ENCODE measurements at regions not wholly inside any gene's neighbourhood (a gene's known extent, or its start where the extent isn't known, plus 50 kb on each side); places are given as distances from the start of the nearest gene placed in this dataset.

DNA sequence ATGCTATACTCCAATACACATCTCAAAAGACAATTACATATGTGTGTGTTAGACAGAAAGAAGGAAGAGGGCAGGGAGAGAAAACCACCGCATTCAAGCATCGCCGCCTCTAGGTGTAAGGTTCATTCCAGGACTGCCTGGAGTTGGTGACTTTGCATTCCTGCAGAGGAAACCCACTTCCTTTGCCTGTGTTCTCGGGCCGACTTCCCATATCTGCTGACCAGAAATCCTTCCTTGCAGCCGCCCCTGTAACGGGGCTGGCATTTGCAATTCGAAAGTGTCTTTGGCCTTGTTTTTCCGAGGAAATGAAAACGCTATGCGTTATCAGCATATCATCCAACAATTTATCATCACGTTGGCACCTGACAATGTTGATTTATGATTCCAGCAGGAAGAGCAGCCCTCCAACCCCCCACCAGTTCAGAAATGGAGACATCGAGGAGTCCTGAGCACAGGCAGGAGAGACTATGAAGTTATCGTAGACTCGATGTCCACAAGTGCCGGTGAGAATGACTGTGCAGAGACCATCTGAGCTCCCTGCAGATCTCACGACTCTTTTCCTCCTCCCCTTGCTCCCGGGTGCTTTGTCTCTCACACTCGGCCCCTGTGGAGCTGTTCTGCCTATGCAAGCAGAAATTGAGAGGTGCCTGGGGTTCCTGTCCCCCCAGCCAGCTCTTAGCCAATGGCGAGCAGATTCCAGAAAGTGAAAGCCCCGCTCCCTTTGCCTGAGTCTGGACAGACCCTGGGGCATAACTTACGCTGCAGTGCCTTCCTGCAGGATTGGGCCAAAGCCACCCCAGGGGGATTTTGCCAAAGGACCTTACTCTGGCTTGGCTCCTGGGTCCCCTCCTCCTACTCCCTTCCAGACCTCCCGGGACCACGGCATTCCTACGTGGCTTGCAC lies 68.9 kb upstream of the FOXK1 start:
- DNase-seq (ENCODE audit: low spot score): no peak

DNA sequence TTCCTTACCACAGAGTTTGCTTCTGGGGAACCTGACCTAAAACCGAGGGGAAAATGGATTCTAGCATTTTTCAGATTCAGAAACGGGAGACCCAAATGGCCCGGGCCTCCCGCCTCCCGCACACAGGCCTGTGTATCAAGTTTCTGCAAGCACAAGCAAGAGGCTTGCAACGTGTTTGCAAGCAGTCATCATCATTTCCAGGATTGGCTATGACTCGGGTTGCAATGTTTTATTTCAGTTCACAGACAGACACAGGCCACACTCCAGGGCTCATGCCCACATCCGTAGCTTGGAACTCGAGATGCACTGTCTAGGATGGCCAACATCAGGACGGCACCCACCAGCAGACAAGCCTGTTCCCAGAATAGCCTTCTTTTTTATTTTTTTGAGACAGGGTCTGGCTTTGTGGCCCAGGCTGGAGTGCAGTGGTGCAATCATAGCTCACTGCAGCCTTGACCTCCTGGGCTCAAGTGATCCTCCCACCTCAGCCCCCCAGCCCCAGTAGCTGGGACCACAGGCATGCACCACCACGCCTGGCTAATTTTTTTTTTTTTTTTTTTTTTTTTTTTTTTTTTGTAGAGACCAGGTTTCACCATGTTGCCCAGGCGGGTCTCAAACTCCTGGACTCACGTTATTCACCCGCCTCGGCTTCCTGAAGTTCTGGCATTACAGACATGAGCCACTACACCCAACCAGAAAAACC lies 68.1 kb upstream of the FOXK1 start:
- no peak for DNase-seq (ENCODE audit: low spot score)

DNA sequence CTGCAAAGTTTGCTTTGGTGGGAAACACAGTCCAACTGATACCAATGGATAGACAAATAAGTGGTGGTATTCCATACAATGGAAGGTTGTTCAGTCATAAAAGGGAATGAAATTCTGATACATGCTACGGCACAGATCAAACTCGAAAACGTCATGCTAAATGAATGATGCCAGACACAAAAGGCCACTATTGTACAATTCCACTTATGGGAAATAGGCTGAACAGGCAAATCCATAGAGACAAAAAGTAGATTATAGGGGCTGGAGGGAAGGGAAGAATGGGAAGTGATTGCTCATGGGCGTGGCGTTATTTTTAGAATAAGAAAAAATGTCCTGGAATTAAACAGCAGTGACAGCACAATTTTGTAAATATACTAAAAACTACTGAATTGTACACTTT lies 66.0 kb upstream of the FOXK1 start:
- no peak for DNase-seq (ENCODE audit: low spot score)

DNA sequence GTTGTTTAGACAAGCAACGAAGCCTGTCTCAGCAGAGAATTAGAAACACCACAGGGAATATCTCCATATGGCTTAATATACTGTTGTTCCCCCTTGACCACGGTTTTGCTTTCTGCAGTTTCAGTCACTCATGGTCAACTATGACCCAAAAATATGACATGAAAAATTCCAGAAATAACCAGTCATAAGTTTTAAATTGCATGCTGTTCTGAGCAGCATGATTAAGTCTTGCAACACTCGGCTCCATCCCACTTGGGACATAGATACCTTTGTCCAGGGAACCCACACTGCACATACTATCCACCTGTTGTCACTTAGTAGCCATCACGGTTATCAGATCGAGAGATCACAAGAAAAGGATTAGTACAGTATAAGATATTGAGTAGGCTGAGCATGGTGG lies 60.7 kb upstream of the FOXK1 start:
- DNase-seq (ENCODE audit: low spot score): no peak

DNA sequence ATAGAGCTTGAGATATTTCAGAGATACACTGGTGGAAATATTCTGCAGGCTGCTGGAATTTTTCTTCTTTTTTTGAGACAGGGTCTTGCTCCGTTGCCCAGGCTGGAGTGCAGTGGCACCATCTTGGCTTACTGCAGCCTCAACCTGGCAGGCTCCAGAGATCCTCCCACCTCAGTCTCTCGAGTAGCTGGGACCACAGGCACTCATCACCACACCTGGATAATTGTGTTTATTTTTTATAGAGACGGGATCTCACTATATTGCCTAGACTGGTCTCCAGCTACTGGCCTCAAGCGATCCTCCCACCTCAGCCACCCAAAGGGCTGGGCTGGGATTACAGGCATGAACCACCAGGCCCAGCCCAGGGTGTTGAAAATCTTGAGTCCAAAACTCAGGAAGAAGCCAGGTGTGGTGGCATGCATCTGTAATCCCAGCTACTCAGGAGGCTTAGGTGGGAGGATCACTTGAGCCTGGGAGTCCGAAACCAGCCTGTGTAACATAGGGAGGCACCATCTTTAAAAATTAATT lies 55.7 kb upstream of the FOXK1 start:
- DNase-seq (ENCODE audit: low spot score): no peak

DNA sequence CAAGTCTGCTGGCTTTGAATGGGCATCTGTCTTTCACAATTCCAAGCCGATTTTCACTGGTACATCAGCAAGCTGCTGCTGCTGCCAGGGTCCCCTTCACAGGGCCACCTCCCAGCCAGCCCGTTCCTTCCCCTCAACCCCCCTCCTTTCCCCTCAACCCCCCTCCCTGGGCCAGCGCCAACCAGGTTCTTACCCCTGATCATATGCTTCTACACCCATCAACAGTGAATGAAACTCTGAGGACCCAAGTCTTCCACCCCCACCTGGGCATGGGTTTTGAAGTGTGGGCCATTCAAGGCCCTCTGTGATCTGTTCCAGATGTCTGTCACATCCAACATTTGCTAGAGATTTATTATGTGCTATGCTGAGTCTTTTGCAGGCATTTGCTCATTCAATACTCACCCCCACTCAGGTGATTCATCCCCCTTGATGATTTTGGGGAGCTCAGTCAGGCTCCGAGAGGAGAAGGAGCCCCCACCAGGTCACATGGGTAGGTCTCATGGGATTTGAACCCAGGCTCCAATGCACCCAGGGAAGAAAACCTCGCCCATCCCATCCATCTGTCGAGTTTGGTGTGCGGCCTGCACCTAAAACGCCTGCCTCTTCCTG lies 52.7 kb upstream of the FOXK1 start:
- no peak for DNase-seq (ENCODE audit: low spot score)

DNA sequence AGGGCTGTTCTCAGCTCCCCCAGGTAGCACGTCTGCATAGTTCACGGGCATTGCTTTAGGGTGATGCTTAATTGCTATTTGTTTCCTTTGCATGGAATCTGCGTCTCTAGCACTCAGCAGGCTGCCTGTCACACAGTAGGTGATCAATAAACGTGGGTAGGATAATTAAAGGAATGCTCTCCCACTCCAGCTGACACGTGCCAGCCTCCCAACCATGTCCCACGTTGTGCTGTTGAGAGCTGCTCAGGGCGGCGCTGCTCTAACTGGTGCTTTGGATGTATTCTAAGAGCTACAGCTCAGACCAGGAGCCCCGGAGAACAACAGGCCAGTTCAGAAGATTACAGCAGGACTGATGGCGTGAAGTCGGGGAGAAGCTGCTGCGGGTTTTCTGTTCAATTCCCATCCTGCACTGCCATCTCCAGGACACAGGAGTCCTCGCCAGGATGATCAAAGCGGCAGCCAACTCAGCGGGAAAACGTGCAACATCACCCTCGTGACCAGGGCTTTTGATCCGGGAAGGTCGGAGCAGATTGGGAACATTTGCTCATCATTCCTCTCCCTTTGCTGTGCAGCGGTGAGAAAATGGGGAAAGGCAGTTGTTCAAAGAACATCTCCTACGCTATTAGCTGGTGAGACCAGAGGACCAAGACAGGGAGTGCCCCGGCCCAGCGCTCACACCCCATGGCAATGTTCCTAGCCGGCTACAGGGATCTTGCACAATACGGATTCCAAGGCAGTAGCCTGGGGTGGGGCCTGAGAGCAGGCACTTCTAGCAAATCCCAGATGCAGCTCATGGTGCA lies 50.5 kb upstream of the FOXK1 start:
- DNase-seq (ENCODE audit: low spot score): no peak
